Activated B cell treated with CpG ODN at 0.5 μM for 24 hours (primary cell): ENCODE measurements at regions not wholly inside any gene's neighbourhood (a gene's known extent, or its start where the extent isn't known, plus 50 kb on each side); places are given as distances from the start of the nearest gene placed in this dataset.

Experiments used
- ATAC-seq: fragments of 200-7000 bp; cut with Tn5 transposase; one replicate; pipeline ENCODE4 v1.10.0; 2021; ENCODE audit warnings: low read depth, mild to moderate bottlenecking, moderate library complexity
- CTCF ChIA-PET: fragments of 350-600 bp; sonication (Branson Sonifier 250); formaldehyde crosslinking; loops from one replicate; lab custom pipeline; 2021; ENCODE audit warnings: antibody characterized with exemption; lab: Charles Lee
- POLR2A ChIA-PET: fragments of 350-600 bp; sonication (Branson Sonifier 250); formaldehyde crosslinking; loops from one replicate; lab custom pipeline; 2021; ENCODE audit warnings: antibody characterized with exemption; lab: Charles Lee
- DNase-seq: peaks from one replicate; pipeline ENCODE4 v3.0.0; 2022
- H3K27ac Mint-ChIP-seq: one replicate; pipeline ENCODE4 v1.8.0; 2020; ENCODE audit warnings: mixed read lengths
- H3K27me3 Mint-ChIP-seq: one replicate; pipeline ENCODE4 v1.8.0; 2021; ENCODE audit warnings: mixed read lengths
- H3K36me3 Mint-ChIP-seq: one replicate; pipeline ENCODE4 v1.8.0; 2021; ENCODE audit warnings: low read depth, mixed read lengths
- H3K4me1 Mint-ChIP-seq: one replicate; pipeline ENCODE4 v1.8.0; 2021; ENCODE audit warnings: mixed read lengths
- H3K4me3 Mint-ChIP-seq: one replicate; pipeline ENCODE4 v1.8.0; 2020; ENCODE audit warnings: mild to moderate bottlenecking, mixed read lengths
- H3K9me3 Mint-ChIP-seq: one replicate; pipeline ENCODE4 v1.8.0; 2020; ENCODE audit warnings: mixed read lengths
- intact Hi-C: fragments of 100-400 bp; cut with micrococcal nuclease; formaldehyde crosslinking; loops from one replicate; pipeline ENCODE4 v1.15.1; 2024
- TF ChIP-seq, protein P1 (sequence below): fragments of 200-600 bp; IDR thresholded peaks from one replicate; pipeline ENCODE4 v1.8.0; 2022; ENCODE audit warnings: antibody characterized with exemption, mild to moderate bottlenecking

DNA sequence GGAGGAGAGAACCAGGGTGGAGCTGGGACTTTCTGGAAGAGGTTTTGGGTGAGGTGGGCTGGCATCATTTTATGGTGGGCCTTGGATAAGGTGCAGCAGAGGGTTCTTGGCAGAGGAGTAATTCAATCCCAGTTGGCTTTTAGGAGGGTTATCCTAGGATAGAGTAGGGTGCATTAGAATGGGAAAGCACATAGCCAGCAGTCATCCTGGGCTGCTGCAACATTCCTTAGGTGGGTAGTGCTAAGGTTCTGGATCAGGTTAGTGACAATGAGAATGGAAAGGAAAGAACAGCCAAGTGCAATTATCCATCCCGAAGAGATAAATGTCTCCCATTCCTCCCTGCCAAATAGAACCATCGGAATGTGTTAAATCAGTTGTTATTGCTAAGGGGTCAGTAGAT, 157.3 kb upstream of the SPRED2 start:
- Mint-ChIP-seq H3K9me3 (peaks cover 4% of the 10 kb centered on the region), H3K4me3 (no peak overlapping the region), H3K36me3 (no peaks in the 10 kb centered on the region), H3K27ac (no peak overlapping the region), H3K27me3 (no peaks in the 10 kb centered on the region), H3K4me1 (no peaks in the 10 kb centered on the region)
- no peak for ATAC-seq
- intact Hi-C loops, result no loop called here
- ChIA-PET POLR2A (no interaction called here), CTCF (no interaction called here)
- DNase-seq, result no peak
- TF ChIP-seq, protein P1, sequence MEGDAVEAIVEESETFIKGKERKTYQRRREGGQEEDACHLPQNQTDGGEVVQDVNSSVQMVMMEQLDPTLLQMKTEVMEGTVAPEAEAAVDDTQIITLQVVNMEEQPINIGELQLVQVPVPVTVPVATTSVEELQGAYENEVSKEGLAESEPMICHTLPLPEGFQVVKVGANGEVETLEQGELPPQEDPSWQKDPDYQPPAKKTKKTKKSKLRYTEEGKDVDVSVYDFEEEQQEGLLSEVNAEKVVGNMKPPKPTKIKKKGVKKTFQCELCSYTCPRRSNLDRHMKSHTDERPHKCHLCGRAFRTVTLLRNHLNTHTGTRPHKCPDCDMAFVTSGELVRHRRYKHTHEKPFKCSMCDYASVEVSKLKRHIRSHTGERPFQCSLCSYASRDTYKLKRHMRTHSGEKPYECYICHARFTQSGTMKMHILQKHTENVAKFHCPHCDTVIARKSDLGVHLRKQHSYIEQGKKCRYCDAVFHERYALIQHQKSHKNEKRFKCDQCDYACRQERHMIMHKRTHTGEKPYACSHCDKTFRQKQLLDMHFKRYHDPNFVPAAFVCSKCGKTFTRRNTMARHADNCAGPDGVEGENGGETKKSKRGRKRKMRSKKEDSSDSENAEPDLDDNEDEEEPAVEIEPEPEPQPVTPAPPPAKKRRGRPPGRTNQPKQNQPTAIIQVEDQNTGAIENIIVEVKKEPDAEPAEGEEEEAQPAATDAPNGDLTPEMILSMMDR, result no peak

DNA sequence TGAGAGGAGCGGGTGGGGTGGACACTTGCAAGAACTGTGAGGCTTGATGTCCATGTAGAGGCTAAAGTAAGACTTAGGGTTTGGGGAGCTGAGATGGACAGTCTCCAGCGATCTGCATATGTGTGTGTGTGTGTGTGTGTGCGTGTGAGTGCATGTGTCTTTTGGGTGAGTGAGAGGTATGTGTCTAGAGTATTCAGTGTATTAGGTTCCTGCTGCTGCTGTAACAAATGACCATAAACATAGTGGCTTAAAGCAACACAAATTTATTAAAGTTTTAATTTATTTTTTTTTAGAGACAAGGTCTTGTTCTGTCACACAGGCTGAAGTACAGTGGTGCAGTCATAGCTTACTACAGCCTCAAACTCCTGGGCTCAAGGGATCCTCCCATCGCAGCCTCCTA, 155.4 kb upstream of the SPRED2 start:
- CTCF ChIA-PET, result no interaction called here
- ATAC-seq, result no peak
- Mint-ChIP-seq H3K27ac (no peak overlapping the region), H3K9me3 (peaks cover 4% of the 10 kb centered on the region), H3K4me3 (no peak overlapping the region), H3K27me3 (no peaks in the 10 kb centered on the region), H3K36me3 (no peaks in the 10 kb centered on the region), H3K4me1 (no peaks in the 10 kb centered on the region)
- DNase-seq, result no peak
- TF ChIP-seq, protein P1, result no peak
- POLR2A ChIA-PET, result no interaction called here
- intact Hi-C loops, result no loop called here

DNA sequence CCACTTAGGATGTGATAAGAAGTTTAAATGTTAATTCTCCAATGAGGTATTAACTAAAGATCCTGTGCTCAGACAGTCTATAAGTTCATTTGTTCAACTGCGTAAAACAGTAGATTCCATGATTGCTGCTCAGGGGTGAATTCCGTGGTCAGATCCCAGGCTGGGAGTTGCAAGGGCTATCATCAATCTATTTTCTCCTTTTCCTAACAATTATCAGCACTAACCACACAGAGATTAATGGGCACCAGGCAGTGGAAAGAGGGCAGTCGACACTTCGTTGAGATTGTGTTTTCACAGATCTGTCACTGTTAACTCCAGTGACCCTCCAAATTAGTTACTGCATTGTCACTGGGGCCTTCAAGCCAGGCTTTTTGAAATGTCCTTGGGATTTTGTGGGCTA, 154.1 kb upstream of the SPRED2 start:
- H3K27me3 Mint-ChIP-seq, result no peaks in the 10 kb centered on the region
- TF ChIP-seq, protein P1, result no peak
- no peak for DNase-seq
- intact Hi-C loops, result no loop called here
- H3K36me3 Mint-ChIP-seq, result no peaks in the 10 kb centered on the region
- no peak overlapping the region for H3K27ac Mint-ChIP-seq
- ChIA-PET CTCF (no interaction called here), POLR2A (interaction anchor here (0.7 kb wide), 1 partner anchor 380 kb away, joined by 5 read pairs; no protein-coding TSS in a partner anchor)
- ATAC-seq, result no peak
- peaks cover 4% of the 10 kb centered on the region for H3K9me3 Mint-ChIP-seq
- H3K4me1 Mint-ChIP-seq, result no peaks in the 10 kb centered on the region
- H3K4me3 Mint-ChIP-seq, result no peak overlapping the region

DNA sequence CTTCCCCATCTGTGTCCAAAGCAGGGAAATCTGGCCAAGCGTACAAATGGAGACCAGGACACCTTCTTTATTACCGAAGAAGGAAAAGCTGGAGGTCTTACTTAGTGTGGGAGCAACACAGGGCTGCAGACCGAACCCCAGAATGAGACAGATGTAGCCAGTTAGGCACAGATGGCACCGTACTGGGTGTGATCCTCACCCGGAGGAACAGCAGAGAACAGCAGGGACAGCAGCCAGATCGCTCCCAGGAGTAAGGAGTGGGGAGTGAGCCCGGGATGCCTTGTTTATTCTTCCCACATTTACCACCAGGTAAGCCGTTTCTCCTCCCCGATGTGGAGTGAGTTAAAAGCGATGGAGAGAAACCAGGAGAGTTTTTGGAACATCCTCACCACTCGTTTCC, 150.7 kb upstream of the SPRED2 start:
- Mint-ChIP-seq H3K27ac (no peak overlapping the region), H3K27me3 (peaks cover 2% of the 10 kb centered on the region), H3K36me3 (no peaks in the 10 kb centered on the region), H3K9me3 (no peaks in the 10 kb centered on the region), H3K4me3 (no peak overlapping the region), H3K4me1 (peaks cover 2% of the 10 kb centered on the region)
- intact Hi-C loops, result no loop called here
- ATAC-seq (no peak), DNase-seq (no peak)
- TF ChIP-seq, protein P1, result no peak
- POLR2A ChIA-PET, result no interaction called here
- CTCF ChIA-PET, result no interaction called here

DNA sequence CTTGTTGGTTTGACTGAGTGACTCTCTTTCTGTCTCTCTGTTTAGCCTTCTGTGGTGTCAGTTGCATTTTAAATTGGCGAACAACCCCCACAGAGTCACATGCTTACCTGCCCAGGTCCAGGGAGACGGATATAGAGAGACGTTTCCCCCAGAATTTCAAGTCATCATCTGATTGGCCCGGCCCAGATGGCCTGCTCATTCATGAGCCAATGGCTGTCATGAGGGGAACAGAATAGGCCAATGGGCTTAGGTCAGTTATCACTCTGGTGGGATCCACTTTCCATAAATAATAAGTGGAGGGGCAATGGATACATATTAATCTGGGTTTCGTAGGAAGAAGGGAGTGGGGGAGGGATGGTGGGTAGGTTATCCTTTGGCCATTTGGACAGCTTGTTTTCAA, 150.0 kb upstream of the SPRED2 start:
- TF ChIP-seq, protein P1, result no peak
- intact Hi-C loops, result no loop called here
- Mint-ChIP-seq H3K36me3 (no peaks in the 10 kb centered on the region), H3K9me3 (no peaks in the 10 kb centered on the region), H3K4me3 (no peak overlapping the region), H3K4me1 (peaks cover 2% of the 10 kb centered on the region), H3K27me3 (peaks cover 2% of the 10 kb centered on the region), H3K27ac (no peak overlapping the region)
- no peak for ATAC-seq
- CTCF ChIA-PET, result no interaction called here
- no peak for DNase-seq
- POLR2A ChIA-PET, result no interaction called here
